Stimulated activated naive CD8-positive, alpha-beta T cell treated with anti-CD3 and anti-CD28 coated beads, Interleukin-15, amount 100 ng/mL, for 72 hours (primary cell): ENCODE measurements at regions not wholly inside any gene's neighbourhood (a gene's known extent, or its start where the extent isn't known, plus 50 kb on each side); places are given as distances from the start of the nearest gene placed in this dataset.

Experiments
- ATAC-seq: fragments of 150-1000 bp; cut with Tn5 transposase; 2 replicates; pipeline ENCODE4 v1.10.0; 2021; ENCODE audit warnings: mild to moderate bottlenecking, moderate library complexity
- DNase-seq, 2 donors: peaks; one replicate each; pipeline ENCODE4 v3.0.0; 2021 to 2022
- H3K27ac Mint-ChIP-seq, 2 donors: one replicate each; pipeline ENCODE4 v1.8.0; 2022; ENCODE audit warnings: mild to moderate bottlenecking in 2 of 2, mixed read lengths in 2 of 2, moderate library complexity in 2 of 2
- H3K27me3 Mint-ChIP-seq: one replicate; pipeline ENCODE4 v1.8.0; 2022; ENCODE audit warnings: mixed read lengths
- H3K4me1 Mint-ChIP-seq: one replicate; pipeline ENCODE4 v1.8.0; 2022; ENCODE audit warnings: mild to moderate bottlenecking, mixed read lengths
- H3K4me3 Mint-ChIP-seq, 2 donors: one replicate each; pipeline ENCODE4 v1.8.0; 2022; ENCODE audit warnings: mild to moderate bottlenecking in 2 of 2, mixed read lengths in 2 of 2, moderate library complexity in 1 of 2
- H3K9me3 Mint-ChIP-seq, 2 donors: one replicate each; pipeline ENCODE4 v1.8.0; 2022; ENCODE audit warnings: mixed read lengths in 2 of 2

DNA sequence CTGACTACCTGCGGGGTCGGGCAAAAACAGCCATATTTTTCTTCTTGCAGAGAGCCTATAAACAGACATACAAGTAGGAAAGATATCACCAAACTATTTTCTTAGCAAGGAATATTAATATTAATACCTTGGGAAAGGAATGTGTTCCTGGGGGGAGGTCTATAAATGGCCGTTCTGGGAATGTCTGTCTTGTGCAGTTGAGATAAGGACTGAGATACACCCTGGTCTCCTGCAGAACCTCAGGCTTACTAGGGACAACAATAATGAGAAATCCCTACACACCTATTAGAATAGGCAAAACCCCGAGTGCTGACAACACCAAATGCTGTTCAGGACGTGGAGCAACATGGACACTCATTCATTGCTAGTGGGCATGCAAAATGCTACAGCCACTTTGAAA, 297.2 kb downstream of the DRD1 start:
- no peak overlapping the region for H3K4me3 Mint-ChIP-seq
- H3K27ac Mint-ChIP-seq, result no peak overlapping the region
- peaks cover 18 to 27% of the 10 kb centered on the region in 2 donors for H3K9me3 Mint-ChIP-seq
- no peak for ATAC-seq
- DNase-seq, result no peak
- H3K4me1 Mint-ChIP-seq, result no peaks in the 10 kb centered on the region
- H3K27me3 Mint-ChIP-seq, result no peaks in the 10 kb centered on the region

- Mint-ChIP-seq H3K27ac (no peak overlapping the region), H3K9me3 (peaks cover 23 to 34% of the 10 kb centered on the region in 2 donors), H3K27me3 (no peaks in the 10 kb centered on the region), H3K4me3 (no peak overlapping the region), H3K4me1 (no peaks in the 10 kb centered on the region)
- DNase-seq (no peak), ATAC-seq (no peak)
Measured at GRCh38 chr5:175141421-175141820, 302.6 kb downstream of the DRD1 start.

GRCh38 chr5:175133185-175133584, 310.8 kb downstream of the DRD1 start:
- no peak for ATAC-seq
- Mint-ChIP-seq H3K27me3 (no peaks in the 10 kb centered on the region), H3K4me1 (no peaks in the 10 kb centered on the region), H3K27ac (no peak overlapping the region), H3K9me3 (peaks cover 5 to 22% of the 10 kb centered on the region in 2 donors), H3K4me3 (no peak overlapping the region)
- no peak for DNase-seq

DNA sequence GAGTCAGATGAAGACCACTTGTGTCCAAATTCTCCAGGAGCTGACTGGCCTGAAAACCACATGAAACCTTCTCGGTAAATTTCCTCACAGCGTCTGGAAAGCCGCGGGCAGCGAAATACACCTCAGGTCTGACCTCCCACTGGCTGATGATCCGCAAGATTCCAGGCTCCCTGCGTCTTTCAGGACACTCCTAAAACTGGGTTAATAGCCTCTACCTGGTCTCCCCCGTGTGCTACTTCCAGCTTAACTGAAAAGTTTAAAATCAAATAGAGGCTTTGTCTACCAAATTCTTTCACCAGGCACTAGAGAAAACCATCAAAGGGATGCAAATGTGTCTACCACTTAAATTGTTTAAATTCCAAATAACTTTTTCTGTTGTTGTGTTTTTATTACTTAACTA, 312.6 kb downstream of the DRD1 start:
- no peaks in the 10 kb centered on the region for H3K4me1 Mint-ChIP-seq

GRCh38 chr5:175129619-175130018, 314.4 kb downstream of the DRD1 start:
- H3K4me3 Mint-ChIP-seq, result no peak overlapping the region
- no peak for ATAC-seq
- DNase-seq, result no peak
- no peaks in the 10 kb centered on the region for H3K27me3 Mint-ChIP-seq
- no peak overlapping the region for H3K27ac Mint-ChIP-seq
- H3K4me1 Mint-ChIP-seq, result no peaks in the 10 kb centered on the region
- peaks cover 0 to 7% of the 10 kb centered on the region in 2 donors for H3K9me3 Mint-ChIP-seq

More for the DNA sequence above, 312.6 kb downstream of the DRD1 start:
- ATAC-seq, result no peak
- H3K9me3 Mint-ChIP-seq, result peaks cover 5 to 19% of the 10 kb centered on the region in 2 donors
- no peak for DNase-seq
- H3K27ac Mint-ChIP-seq, result no peak overlapping the region
- H3K27me3 Mint-ChIP-seq, result no peaks in the 10 kb centered on the region
- no peak overlapping the region for H3K4me3 Mint-ChIP-seq

GRCh38 chr5:175129121-175129520, 314.9 kb downstream of the DRD1 start:
- no peak overlapping the region for H3K4me3 Mint-ChIP-seq
- no peak for DNase-seq
- no peak overlapping the region for H3K27ac Mint-ChIP-seq
- no peaks in the 10 kb centered on the region for H3K4me1 Mint-ChIP-seq
- no peak for ATAC-seq
- H3K27me3 Mint-ChIP-seq, result no peaks in the 10 kb centered on the region
- peaks cover 0 to 7% of the 10 kb centered on the region in 2 donors for H3K9me3 Mint-ChIP-seq

- DNase-seq (no peak), ATAC-seq (no peak)
- Mint-ChIP-seq H3K9me3 (no peaks in the 10 kb centered on the region), H3K27ac (no peak overlapping the region), H3K4me3 (no peak overlapping the region), H3K27me3 (peaks cover 13% of the 10 kb centered on the region), H3K4me1 (no peaks in the 10 kb centered on the region)
Measured at GRCh38 chr5:175124821-175125220, 319.2 kb downstream of the DRD1 start.

- Mint-ChIP-seq H3K27me3 (peaks cover 13% of the 10 kb centered on the region), H3K4me3 (no peak overlapping the region), H3K27ac (no peak overlapping the region), H3K4me1 (no peaks in the 10 kb centered on the region), H3K9me3 (no peaks in the 10 kb centered on the region)
- DNase-seq, result no peak
- no peak for ATAC-seq
Measured at GRCh38 chr5:175124251-175124813, 319.6 kb downstream of the DRD1 start.

DNA sequence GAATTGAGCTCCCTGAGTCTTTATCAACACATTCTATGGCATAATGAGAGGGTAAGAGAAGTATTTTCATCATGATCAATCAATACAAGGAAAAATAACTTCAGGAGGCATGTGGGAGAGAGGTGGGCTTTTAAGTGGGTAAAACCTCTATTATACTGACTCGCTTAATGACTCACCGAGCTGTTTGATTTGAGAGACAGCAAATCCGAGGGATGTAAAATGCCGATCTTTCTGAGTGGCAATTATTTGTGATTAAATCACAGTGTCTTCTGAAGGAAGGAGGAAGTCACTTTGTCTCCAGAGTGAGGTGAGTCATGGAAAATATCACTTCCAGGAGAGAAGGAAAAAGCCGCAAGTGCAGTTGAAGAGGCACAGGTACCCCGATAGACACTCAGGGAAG, 320.4 kb downstream of the DRD1 start:
- Mint-ChIP-seq H3K27me3 (peaks cover 13% of the 10 kb centered on the region), H3K27ac (peak overlapping the region in 1 of 2 donors; percentile 23), H3K9me3 (no peaks in the 10 kb centered on the region), H3K4me3 (no peak overlapping the region), H3K4me1 (no peaks in the 10 kb centered on the region)
- DNase-seq (no peak), ATAC-seq (no peak)

- no peak overlapping the region for H3K4me3 Mint-ChIP-seq
- no peaks in the 10 kb centered on the region for H3K9me3 Mint-ChIP-seq
- DNase-seq (no peak), ATAC-seq (no peak)
- no peaks in the 10 kb centered on the region for H3K4me1 Mint-ChIP-seq
- H3K27me3 Mint-ChIP-seq, result peaks cover 31% of the 10 kb centered on the region
- H3K27ac Mint-ChIP-seq, result peak overlapping the region in 1 of 2 donors; percentile 32
Measured at GRCh38 chr5:175121457-175121856, 322.5 kb downstream of the DRD1 start.

DNA sequence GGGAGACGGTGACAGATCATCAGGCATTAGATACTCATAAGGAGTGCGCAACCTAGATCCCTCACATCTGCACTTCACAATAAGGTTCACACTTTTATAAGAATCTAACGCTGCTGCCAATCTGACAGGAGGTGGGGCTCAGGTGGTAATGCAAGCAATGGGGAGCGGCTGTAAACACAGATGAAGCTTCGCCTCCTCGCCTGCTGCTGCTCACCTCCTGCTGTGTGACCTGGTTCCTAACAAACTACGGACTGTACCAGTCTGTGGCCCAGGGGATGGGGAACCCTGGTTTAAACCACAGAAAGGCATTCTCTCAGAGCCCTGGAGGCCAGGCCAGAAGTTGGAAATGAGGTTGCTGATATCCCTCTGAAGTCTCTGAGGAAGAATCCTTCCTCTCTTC, 323.6 kb downstream of the DRD1 start:
- no peak for DNase-seq
- peaks cover 32% of the 10 kb centered on the region for H3K27me3 Mint-ChIP-seq
- no peaks in the 10 kb centered on the region for H3K9me3 Mint-ChIP-seq
- no peaks in the 10 kb centered on the region for H3K4me1 Mint-ChIP-seq
- no peak overlapping the region for H3K27ac Mint-ChIP-seq
- no peak for ATAC-seq
- H3K4me3 Mint-ChIP-seq, result no peak overlapping the region

DNA sequence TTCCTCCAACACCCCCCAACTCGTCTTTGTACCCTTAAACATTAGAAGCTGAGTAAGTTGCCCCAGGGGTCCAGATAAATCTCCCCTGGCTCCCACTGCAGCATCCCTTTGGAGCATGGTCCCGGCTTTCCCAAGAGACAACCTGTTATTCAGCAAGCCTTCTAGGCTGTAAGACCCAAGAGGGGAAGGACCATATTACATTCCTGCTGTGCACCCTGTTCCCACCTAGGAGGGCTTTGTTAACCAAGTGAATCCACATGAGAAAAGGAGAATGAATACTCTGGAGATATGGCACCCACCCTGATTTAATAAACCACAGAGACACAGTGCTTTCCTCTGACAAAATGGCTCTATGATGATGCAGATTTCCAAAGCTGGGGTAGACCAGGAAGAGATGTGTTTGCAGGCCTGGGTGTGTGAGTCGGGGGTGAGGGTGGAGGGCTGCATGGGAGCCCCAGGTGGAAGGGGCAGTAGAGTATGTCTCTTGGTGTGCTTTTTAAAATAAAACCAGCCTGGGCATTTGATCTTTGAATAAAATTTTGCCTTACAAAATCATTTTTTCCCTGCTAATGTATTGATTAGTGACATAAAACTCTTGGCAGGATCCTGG, 325.2 kb downstream of the DRD1 start:
- no peak overlapping the region for H3K27ac Mint-ChIP-seq
- no peaks in the 10 kb centered on the region for H3K9me3 Mint-ChIP-seq
- no peaks in the 10 kb centered on the region for H3K4me1 Mint-ChIP-seq
- no peak for ATAC-seq
- H3K4me3 Mint-ChIP-seq, result no peak overlapping the region
- H3K27me3 Mint-ChIP-seq, result peaks cover 38% of the 10 kb centered on the region
- DNase-seq, result no peak

DNA sequence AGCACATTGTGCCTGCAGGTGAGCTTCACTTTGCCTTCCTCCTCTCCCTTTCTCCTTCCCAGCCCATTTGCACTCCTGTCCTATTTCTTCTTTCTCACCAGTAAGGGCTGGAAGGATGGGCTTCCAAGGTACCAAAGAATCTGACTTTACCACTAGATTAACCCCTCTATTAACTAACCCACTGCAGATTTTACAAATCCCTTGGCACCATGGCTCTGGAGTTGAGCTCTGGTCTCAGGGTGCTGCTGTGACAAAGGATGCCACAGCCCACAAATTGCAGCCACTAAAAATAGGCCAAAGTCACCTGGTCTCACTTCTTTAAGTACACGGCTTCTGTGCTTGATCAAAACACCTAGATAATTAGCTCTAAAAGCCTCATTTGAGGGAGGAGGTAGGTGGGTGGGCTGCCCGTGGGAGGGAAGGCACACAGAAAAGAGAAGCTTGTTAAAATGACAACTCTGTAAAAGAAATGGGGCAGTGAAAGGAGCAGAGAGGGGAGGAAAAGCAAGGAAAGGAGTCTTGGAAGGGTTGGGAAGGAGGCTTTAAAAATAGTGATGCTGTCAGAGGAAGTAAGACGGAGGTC, 327.4 kb downstream of the DRD1 start:
- peaks cover 45% of the 10 kb centered on the region for H3K27me3 Mint-ChIP-seq
- H3K9me3 Mint-ChIP-seq, result no peaks in the 10 kb centered on the region
- peak overlapping the region in 1 of 2 donors; percentile 75 for H3K27ac Mint-ChIP-seq
- DNase-seq, result no peak
- no peaks in the 10 kb centered on the region for H3K4me1 Mint-ChIP-seq
- ATAC-seq, result no peak
- no peak overlapping the region for H3K4me3 Mint-ChIP-seq

GRCh38 chr5:175115831-175116230, 328.2 kb downstream of the DRD1 start:
- H3K27ac Mint-ChIP-seq, result no peak overlapping the region
- DNase-seq (no peak), ATAC-seq (no peak)
- H3K4me3 Mint-ChIP-seq, result no peak overlapping the region
- no peaks in the 10 kb centered on the region for H3K9me3 Mint-ChIP-seq
- H3K4me1 Mint-ChIP-seq, result no peaks in the 10 kb centered on the region
- peaks cover 41% of the 10 kb centered on the region for H3K27me3 Mint-ChIP-seq

DNA sequence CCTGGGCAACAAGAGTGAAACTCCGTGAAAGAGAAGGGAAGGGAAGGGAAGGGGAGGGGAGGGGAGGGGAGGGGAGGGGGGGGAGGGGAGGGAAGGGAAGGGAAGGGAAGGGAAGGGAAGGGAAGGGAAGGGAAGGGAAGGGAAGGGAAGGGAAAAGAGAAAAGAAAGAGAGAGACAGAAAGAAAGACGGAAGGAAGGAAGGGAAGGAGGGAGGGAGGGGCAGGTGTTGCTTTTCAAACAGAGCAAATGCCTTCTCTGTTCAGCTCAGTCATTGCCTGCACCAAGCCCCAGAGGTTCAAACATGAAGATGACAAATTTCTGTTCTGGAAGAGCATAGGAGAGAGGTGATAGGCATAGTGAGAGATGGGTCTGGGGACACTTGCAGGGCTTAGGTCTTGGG, 330.0 kb downstream of the DRD1 start:
- Mint-ChIP-seq H3K4me3 (no peak overlapping the region), H3K4me1 (no peaks in the 10 kb centered on the region), H3K27ac (no peak overlapping the region), H3K27me3 (peaks cover 33% of the 10 kb centered on the region), H3K9me3 (no peaks in the 10 kb centered on the region)
- DNase-seq (no peak), ATAC-seq (no peak)

DNA sequence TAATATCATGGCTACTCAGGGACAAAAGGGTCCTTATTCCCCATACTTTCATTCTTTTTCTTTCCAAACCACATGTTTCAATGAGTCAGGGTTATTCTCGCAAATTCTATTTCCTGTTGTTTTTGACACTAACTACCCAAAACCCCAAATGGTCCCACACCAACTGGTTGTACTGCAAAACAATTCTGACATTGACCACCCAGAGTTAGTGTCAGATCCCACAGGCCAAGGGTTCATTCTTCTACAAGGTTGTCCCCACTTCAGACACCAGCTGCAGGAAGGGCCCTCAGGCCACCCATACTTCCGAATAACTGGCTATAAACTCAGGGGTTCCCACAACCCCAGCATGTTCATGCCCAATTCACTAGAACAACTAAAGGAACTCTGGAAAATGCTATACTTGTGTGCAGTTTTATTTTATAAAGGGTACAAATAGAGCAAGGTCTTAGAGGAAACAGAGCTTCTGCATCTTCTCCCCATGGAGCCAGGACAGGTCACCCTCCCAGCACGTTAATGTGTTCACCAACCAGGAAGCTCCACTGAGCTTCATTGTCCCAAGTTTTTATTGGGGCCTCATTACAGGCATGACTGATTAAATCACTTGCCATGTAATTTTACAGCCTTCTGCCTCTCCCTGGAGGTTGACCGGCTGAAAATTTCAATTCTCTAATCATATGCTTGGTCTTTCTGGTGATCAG, 334.8 kb downstream of the DRD1 start:
- no peaks in the 10 kb centered on the region for H3K4me1 Mint-ChIP-seq
- H3K4me3 Mint-ChIP-seq, result no peak overlapping the region
- peaks cover 28% of the 10 kb centered on the region for H3K27me3 Mint-ChIP-seq
- ATAC-seq, result no peak
- H3K9me3 Mint-ChIP-seq, result no peaks in the 10 kb centered on the region
- no peak overlapping the region for H3K27ac Mint-ChIP-seq
- DNase-seq, result no peak
